BLaER1 (cell line): ENCODE measurements at regions not wholly inside any gene's neighbourhood (a gene's known extent, or its start where the extent isn't known, plus 50 kb on each side); places are given as distances from the start of the nearest gene placed in this dataset.

ENCODE experiments used
- H3K27ac ChIP-seq: shearing (Covaris generic); formaldehyde crosslinking; 2 replicates; pipeline ENCODE4 v1.8.1; 2022
- H3K27me3 ChIP-seq: shearing (Covaris generic); formaldehyde crosslinking; 2 replicates; pipeline ENCODE4 v1.8.1; 2022
- H3K36me3 ChIP-seq: shearing (Covaris generic); formaldehyde crosslinking; 2 replicates; pipeline ENCODE4 v1.8.1; 2022
- H3K4me1 ChIP-seq: shearing (Covaris generic); formaldehyde crosslinking; 2 replicates; pipeline ENCODE4 v1.8.1; 2022
- H3K4me2 ChIP-seq: shearing (Covaris generic); formaldehyde crosslinking; 2 replicates; pipeline ENCODE4 v1.8.1; 2022
- H3K4me3 ChIP-seq: shearing (Covaris generic); formaldehyde crosslinking; 2 replicates; pipeline ENCODE4 v1.8.1; 2022
- H3K9ac ChIP-seq: shearing (Covaris generic); formaldehyde crosslinking; 2 replicates; pipeline ENCODE4 v1.8.1; 2022
- H3K9me3 ChIP-seq: shearing (Covaris generic); formaldehyde crosslinking; 2 replicates; pipeline ENCODE4 v1.8.1; 2022
- H4K20me1 ChIP-seq: shearing (Covaris generic); formaldehyde crosslinking; 2 replicates; pipeline ENCODE4 v1.8.1; 2022
- Cebpa-rat ChIP-seq: shearing (Covaris generic); IDR thresholded peaks from 2 replicates; pipeline ENCODE4 v1.8.1; 2022

DNA sequence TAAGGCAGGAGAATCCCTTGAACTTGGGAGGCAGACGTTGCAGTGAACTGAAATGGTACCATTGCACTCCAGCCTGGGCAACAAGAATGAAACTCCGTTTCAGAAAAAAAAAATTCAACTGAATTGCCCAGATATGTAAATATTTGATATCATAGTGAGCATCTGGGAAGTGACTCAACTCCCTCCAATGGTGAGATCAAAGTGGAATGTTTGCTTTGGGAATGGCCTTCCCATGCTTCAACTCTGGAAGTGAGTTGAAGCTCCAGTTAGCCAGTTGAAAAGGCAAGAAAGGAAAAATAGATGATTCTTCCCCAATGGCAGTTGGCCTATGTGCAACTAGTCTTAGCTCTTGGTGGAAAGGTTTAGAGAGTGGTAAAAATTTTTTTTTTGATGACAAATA, 131.6 kb upstream of the CMC1 start:
- no peak overlapping the region for H3K9ac ChIP-seq
- no peaks in the 10 kb centered on the region for H4K20me1 ChIP-seq
- H3K36me3 ChIP-seq, result no peaks in the 10 kb centered on the region
- H3K4me3 ChIP-seq, result no peak overlapping the region
- H3K4me2 ChIP-seq, result no peak overlapping the region
- no peaks in the 10 kb centered on the region for H3K4me1 ChIP-seq
- no peak for TF ChIP-seq Cebpa-rat
- H3K27ac ChIP-seq, result no peak overlapping the region
- no peaks in the 10 kb centered on the region for H3K27me3 ChIP-seq
- H3K9me3 ChIP-seq, result no peaks in the 10 kb centered on the region

DNA sequence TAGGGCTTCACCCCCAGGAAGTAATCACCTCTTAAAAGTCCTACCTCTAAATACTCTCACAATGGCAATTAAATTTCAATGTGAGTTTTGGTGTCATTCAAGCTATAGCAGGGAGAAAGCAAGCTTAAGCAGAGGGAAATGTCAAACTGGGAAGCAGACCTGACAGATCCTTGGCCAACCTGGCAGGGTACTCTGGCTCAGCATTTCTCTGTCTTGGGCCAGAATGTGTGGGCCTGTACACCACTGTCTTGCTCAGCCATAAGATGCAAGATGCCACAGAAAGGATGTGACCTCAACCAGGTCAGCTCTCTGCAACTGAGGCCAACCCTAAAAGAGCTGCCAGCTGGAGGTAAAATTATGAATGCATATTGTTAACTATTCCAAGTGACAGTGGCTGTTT, 130.6 kb upstream of the CMC1 start:
- H3K27me3 ChIP-seq, result no peaks in the 10 kb centered on the region
- H3K9me3 ChIP-seq, result no peaks in the 10 kb centered on the region
- no peaks in the 10 kb centered on the region for H3K4me1 ChIP-seq
- no peak for TF ChIP-seq Cebpa-rat
- no peak overlapping the region for H3K9ac ChIP-seq
- H3K4me3 ChIP-seq, result no peak overlapping the region
- no peaks in the 10 kb centered on the region for H4K20me1 ChIP-seq
- no peak overlapping the region for H3K4me2 ChIP-seq
- no peak overlapping the region for H3K27ac ChIP-seq
- no peaks in the 10 kb centered on the region for H3K36me3 ChIP-seq

DNA sequence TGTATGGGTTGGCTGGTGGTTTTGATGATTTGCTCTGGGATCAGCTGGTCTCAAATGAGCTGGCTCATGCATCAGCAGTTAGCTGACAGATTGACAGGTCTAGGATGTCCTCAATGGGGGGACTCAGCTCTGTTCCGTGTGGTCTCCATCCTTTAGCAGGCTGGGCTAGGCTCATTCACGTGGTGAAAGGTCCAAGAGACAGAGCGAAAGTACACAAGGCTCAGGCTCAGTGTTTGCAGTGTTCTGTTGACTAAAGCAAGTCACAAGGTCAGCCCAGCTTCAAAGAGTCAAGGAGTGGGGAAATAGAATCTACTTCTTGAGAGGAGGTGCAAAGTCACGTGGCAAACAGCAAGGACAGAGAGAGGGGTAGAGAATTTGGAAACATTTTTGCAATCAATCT, 126.5 kb upstream of the CMC1 start:
- Histone ChIP-seq H3K9me3 (no peaks in the 10 kb centered on the region), H3K27me3 (no peaks in the 10 kb centered on the region), H3K4me1 (no peaks in the 10 kb centered on the region), H3K36me3 (no peaks in the 10 kb centered on the region), H3K9ac (no peak overlapping the region), H3K4me2 (no peak overlapping the region), H4K20me1 (no peaks in the 10 kb centered on the region), H3K27ac (no peak overlapping the region), H3K4me3 (no peak overlapping the region)
- TF ChIP-seq Cebpa-rat, result no peak

DNA sequence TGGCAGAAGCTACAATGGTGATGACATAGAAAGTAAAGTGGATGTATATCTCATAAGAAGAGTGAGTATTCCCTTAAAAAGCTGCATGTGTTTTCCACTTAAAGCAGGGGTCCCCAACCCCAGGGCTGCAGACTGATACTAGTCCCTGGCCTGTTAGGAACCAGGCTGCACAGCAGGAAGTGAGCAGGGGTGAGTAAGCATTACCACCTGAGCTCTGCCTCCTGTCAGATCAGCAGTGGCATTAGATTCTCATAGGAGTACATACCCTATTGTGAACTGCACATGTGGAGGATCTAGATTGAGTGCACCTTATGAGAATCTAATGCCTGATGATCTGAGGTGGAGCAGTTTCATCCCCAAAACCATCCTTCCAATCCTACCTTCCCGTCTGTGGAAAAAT, 126.1 kb upstream of the CMC1 start:
- no peak overlapping the region for H3K9ac ChIP-seq
- no peaks in the 10 kb centered on the region for H3K9me3 ChIP-seq
- TF ChIP-seq Cebpa-rat, result no peak
- no peak overlapping the region for H3K27ac ChIP-seq
- H3K36me3 ChIP-seq, result no peaks in the 10 kb centered on the region
- no peak overlapping the region for H3K4me2 ChIP-seq
- H3K4me1 ChIP-seq, result no peaks in the 10 kb centered on the region
- no peaks in the 10 kb centered on the region for H3K27me3 ChIP-seq
- H4K20me1 ChIP-seq, result no peaks in the 10 kb centered on the region
- H3K4me3 ChIP-seq, result no peak overlapping the region

DNA sequence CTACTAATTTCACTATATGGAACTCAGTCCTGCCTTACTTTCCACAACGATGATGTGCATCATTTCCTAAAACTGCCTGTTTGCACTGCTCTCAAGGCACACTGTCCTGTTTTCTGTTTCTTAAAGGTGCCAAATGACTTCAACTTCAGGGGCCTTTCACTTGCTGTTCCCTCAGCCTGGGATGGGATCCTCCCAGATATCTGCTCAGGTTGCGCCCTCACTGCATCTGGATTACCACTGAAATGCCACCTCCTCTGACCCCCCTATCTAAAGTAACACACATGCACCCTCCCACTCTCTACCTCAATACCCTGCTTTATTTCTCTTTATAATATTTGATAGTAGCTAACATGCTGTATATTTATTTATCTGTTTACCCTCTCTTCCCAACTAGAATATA, 123.8 kb upstream of the CMC1 start:
- Histone ChIP-seq H3K9ac (no peak overlapping the region), H3K27ac (no peak overlapping the region), H3K36me3 (no peaks in the 10 kb centered on the region), H3K4me3 (no peak overlapping the region), H4K20me1 (no peaks in the 10 kb centered on the region), H3K4me2 (no peak overlapping the region), H3K27me3 (no peaks in the 10 kb centered on the region), H3K4me1 (no peaks in the 10 kb centered on the region), H3K9me3 (no peaks in the 10 kb centered on the region)
- no peak for TF ChIP-seq Cebpa-rat

DNA sequence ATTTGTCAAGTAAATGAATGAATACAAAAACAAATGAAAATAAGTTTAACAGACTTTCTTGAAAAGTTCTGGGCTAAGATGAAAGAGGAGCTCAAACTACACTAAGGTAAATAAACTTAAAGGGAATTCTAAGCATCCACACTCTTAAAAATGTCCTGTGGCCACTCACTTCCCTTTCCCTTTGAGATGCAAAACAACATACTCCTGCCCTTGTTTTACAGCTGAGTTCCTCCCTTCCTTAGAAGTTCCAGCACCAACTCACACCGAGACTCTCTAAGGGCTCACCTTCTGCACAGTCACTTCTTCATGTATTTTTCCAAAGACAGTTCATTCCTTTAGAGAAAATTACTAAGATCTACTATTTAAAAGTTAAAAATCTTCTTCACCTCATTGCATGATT, 123.3 kb upstream of the CMC1 start:
- H3K4me3 ChIP-seq, result no peak overlapping the region
- no peak overlapping the region for H3K4me2 ChIP-seq

DNA sequence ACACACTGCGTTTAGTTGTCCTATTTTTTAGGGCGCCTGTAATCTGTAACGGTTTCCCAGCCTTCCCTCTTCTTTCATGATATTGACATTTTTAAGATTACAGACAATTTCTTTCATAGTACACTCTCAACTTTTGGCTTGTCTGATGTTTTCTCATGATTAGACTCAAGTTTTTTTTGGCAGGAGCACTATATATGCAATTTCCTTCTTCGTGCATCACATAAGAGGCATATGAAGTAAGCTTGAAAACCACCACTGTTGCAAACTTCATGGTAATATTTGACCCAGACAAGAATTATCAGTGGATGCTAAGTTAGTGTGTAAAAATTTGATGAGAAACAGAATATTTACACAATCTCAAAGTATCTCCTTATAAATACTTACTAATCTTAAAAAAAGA, 119.2 kb upstream of the CMC1 start:
- Histone ChIP-seq H3K9ac (no peak overlapping the region), H3K4me3 (no peak overlapping the region), H3K27ac (no peak overlapping the region), H3K9me3 (peaks cover 6% of the 10 kb centered on the region; the same call in 1 of the 2 replicates), H3K4me1 (peaks cover 19% of the 10 kb centered on the region), H3K27me3 (no peaks in the 10 kb centered on the region), H3K36me3 (no peaks in the 10 kb centered on the region), H4K20me1 (no peaks in the 10 kb centered on the region), H3K4me2 (no peak overlapping the region)
- no peak for TF ChIP-seq Cebpa-rat

More for the DNA sequence above, 123.3 kb upstream of the CMC1 start:
- Histone ChIP-seq H3K9ac (no peak overlapping the region), H3K9me3 (no peaks in the 10 kb centered on the region), H3K36me3 (no peaks in the 10 kb centered on the region), H3K27ac (no peak overlapping the region), H3K27me3 (no peaks in the 10 kb centered on the region), H4K20me1 (no peaks in the 10 kb centered on the region), H3K4me1 (no peaks in the 10 kb centered on the region)
- no peak for TF ChIP-seq Cebpa-rat

DNA sequence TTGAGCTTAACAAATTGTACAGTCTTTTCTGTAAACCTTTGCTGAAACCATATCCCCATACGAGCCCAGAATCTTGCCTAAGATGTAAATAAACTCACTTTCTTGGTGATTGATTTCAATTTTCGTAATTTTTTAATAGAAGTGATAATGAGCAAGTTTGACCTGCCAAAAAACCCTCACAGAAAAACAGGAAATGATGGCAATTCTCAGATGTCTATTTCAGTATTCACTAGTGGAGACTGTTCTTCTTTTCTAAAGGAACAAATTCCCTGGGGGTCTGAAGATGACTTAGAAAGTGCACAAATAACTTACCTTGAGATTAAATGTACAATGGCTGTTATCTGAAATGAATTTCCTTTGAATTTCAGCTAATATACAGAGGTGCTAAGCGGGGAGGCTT, 116.5 kb upstream of the CMC1 start:
- Histone ChIP-seq H4K20me1 (no peaks in the 10 kb centered on the region), H3K4me1 (peaks cover 19% of the 10 kb centered on the region), H3K4me2 (peak overlapping the region; percentile 67), H3K27ac (peak overlapping the region; percentile 56), H3K36me3 (no peaks in the 10 kb centered on the region), H3K4me3 (no peak overlapping the region; the same call in 1 of the 2 replicates), H3K9me3 (peaks cover 6% of the 10 kb centered on the region; the same call in 1 of the 2 replicates), H3K27me3 (no peaks in the 10 kb centered on the region), H3K9ac (no peak overlapping the region)
- TF ChIP-seq Cebpa-rat, result no peak

DNA sequence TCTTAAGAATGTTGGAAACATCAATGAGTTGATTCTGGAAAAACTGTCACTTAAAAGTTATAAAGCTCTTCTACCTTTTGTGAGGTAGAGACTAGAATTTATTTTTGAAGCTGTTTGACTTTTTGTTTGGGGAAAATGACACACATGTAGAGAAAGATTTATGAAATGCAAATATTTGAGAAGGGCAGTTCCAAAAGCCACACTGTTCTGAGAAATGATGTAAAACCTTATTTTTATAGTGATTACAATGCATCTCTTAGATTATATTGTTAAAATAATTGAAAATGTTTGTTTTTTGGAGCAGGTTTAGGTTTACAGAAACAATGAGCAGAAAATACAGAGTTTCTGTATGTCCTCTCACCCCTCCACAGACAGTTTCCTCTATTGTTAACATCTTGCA, 116.1 kb upstream of the CMC1 start:
- H4K20me1 ChIP-seq, result no peaks in the 10 kb centered on the region
- no peak overlapping the region; the same call in 1 of the 2 replicates for H3K4me3 ChIP-seq
- peaks cover 19% of the 10 kb centered on the region for H3K4me1 ChIP-seq
- H3K9me3 ChIP-seq, result peaks cover 6% of the 10 kb centered on the region; the same call in 1 of the 2 replicates
- H3K36me3 ChIP-seq, result no peaks in the 10 kb centered on the region
- peak overlapping the region; percentile 67 for H3K4me2 ChIP-seq
- H3K27ac ChIP-seq, result peak overlapping the region; percentile 56
- no peak overlapping the region for H3K9ac ChIP-seq
- TF ChIP-seq Cebpa-rat, result no peak
- H3K27me3 ChIP-seq, result no peaks in the 10 kb centered on the region

DNA sequence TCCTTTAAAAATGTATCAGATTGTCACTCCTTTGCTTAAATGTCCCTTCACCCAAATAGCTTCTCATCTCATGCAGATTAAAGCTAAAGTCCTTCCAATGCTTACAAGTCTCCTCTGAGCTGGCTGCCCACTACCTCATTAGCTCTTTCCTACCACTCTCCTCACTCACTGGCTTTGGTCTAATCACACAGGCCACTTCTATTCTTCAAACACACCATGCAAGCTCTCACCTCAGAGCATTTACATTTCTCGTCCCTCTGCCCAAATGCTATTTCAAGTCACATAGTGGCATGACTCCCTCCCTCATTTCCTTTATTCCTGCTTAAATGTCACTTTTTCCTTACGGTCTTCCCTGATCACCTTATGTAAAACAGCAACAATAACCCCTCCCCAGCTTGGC, 110.6 kb upstream of the CMC1 start:
- Histone ChIP-seq H3K9ac (no peak overlapping the region), H4K20me1 (no peaks in the 10 kb centered on the region), H3K9me3 (peaks cover 6% of the 10 kb centered on the region; the same call in 1 of the 2 replicates), H3K27ac (no peak overlapping the region), H3K27me3 (no peaks in the 10 kb centered on the region), H3K4me1 (no peaks in the 10 kb centered on the region), H3K36me3 (no peaks in the 10 kb centered on the region), H3K4me3 (no peak overlapping the region), H3K4me2 (no peak overlapping the region)
- no peak for TF ChIP-seq Cebpa-rat

DNA sequence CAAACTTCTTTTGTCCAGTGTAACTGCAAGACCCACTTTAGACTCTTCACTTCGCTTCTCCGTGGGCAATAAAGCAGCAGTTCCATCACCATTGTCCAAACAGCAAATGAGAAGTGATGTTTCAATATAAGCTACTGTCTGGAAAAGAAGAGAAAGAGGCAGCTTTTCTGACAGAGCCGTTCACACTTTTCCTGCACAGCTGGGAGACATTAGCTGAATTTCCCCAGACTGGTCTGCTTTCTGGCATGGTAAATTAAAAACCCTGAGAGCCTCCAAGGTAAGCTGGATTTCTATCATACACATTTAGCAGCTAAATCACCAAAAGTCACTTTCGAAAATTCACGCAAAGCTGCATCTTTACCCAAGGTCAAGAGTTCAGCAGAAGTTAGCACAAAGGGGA, 108.5 kb upstream of the CMC1 start:
- TF ChIP-seq Cebpa-rat, result no peak
- Histone ChIP-seq H3K9me3 (no peaks in the 10 kb centered on the region), H3K4me1 (no peaks in the 10 kb centered on the region), H3K4me2 (no peak overlapping the region), H4K20me1 (no peaks in the 10 kb centered on the region), H3K27me3 (no peaks in the 10 kb centered on the region), H3K36me3 (no peaks in the 10 kb centered on the region), H3K4me3 (no peak overlapping the region), H3K9ac (no peak overlapping the region), H3K27ac (no peak overlapping the region)
